Hepatocyte (in vitro differentiated cells): ENCODE measurements at regions not wholly inside any gene's neighbourhood (a gene's known extent, or its start where the extent isn't known, plus 50 kb on each side); places are given as distances from the start of the nearest gene placed in this dataset.

Experiments
- CTCF ChIP-seq: fragments of 200-600 bp; sonication (generic); IDR thresholded peaks from 2 replicates; pipeline ENCODE4 v1.5.1; 2016; ENCODE audit warnings: antibody characterized with exemption, mild to moderate bottlenecking; ENCODE audit not compliant: poor library complexity
- EZH2 ChIP-seq: fragments of 200-600 bp; sonication (generic); IDR thresholded peaks from 2 replicates; pipeline ENCODE4 v1.6.1; 2016; ENCODE audit warnings: antibody characterized with exemption, mild to moderate bottlenecking, borderline replicate concordance
- EZH2phosphoT487 ChIP-seq: fragments of 200-600 bp; sonication (generic); IDR thresholded peaks from one replicate; pipeline ENCODE4 v1.6.1; 2018; ENCODE audit warnings: antibody characterized with exemption, mild to moderate bottlenecking, low read depth, moderate library complexity; ENCODE audit not compliant: unreplicated experiment, severe bottlenecking

DNA sequence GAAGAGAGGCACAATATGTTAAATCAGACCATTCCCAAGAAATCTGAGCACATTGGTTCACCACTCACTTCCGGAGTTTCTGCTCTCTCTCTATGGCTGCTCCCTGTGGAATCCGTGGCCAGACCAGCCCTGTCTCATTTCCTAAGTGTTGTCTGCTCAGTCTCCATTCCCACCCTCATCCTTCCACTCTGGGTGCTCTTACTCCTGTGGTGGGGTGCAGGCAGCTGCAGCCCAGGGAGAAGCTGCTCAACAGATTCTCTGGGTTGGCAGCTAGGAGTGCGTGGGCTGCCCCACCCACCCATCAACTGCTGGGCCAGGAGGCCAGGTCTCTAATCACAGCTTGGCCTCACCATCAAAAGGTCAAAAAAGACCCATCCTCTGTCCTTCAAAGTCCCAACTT lies 98.3 kb downstream of the ARL4C start:
- TF ChIP-seq CTCF (no peak), EZH2 (no peak), EZH2phosphoT487 (no peak)
